SJSA1 (cell line): ENCODE measurements at regions not wholly inside any gene's neighbourhood (a gene's known extent, or its start where the extent isn't known, plus 50 kb on each side); places are given as distances from the start of the nearest gene placed in this dataset.
A peak's percentile ranks its signal among the peaks of the same experiment; 100 is the strongest.

Source experiments
- DNase-seq, 2 experiments: peaks; one replicate each; pipeline ENCODE4 v3.0.0-alpha.2; 2015 to 2020; ENCODE audit warnings: low spot score in 2 of 2, low read depth in 1 of 2
- H3K27ac ChIP-seq: fragments of 250-450 bp; sonication (Bioruptor Pico); 2 replicates; pipeline ENCODE4 v1.5.1; 2020; ENCODE audit warnings: mild to moderate bottlenecking, moderate library complexity
- H3K27me3 ChIP-seq: fragments of 250-450 bp; sonication (Bioruptor Pico); replicated peaks from 2 replicates; pipeline ENCODE4 v1.5.1; 2020; ENCODE audit warnings: mild to moderate bottlenecking, moderate library complexity
- H3K36me3 ChIP-seq: fragments of 250-450 bp; sonication (Bioruptor Pico); 2 replicates; pipeline ENCODE4 v1.5.1; 2020; ENCODE audit warnings: mild to moderate bottlenecking
- H3K4me1 ChIP-seq: fragments of 250-450 bp; sonication (Bioruptor Pico); replicated peaks from 2 replicates; pipeline ENCODE4 v1.6.1; 2021; ENCODE audit warnings: mild to moderate bottlenecking
- H3K4me3 ChIP-seq: fragments of 250-450 bp; sonication (Bioruptor Pico); 2 replicates; pipeline ENCODE4 v1.5.1; 2020; ENCODE audit warnings: mild to moderate bottlenecking
- H3K9me3 ChIP-seq: fragments of 250-450 bp; sonication (Bioruptor Pico); replicated peaks from 2 replicates; pipeline ENCODE4 v1.5.1; 2020; ENCODE audit warnings: mild to moderate bottlenecking

GRCh38 chr7:25853314-25853713 lies 298.7 kb upstream of the NFE2L3 start:
- H3K27ac ChIP-seq, result no peak overlapping the region
- no peak overlapping the region for H3K4me3 ChIP-seq
- no peak for DNase-seq
- H3K36me3 ChIP-seq, result no peaks in the 10 kb centered on the region
- peaks cover 40% of the 10 kb centered on the region for H3K4me1 ChIP-seq
- H3K27me3 ChIP-seq, result no peaks in the 10 kb centered on the region
- H3K9me3 ChIP-seq, result no peaks in the 10 kb centered on the region

- Histone ChIP-seq H3K27ac (no peak overlapping the region), H3K4me3 (no peak overlapping the region), H3K9me3 (no peaks in the 10 kb centered on the region), H3K36me3 (no peaks in the 10 kb centered on the region), H3K4me1 (peaks cover 32% of the 10 kb centered on the region), H3K27me3 (no peaks in the 10 kb centered on the region)
- no peak for DNase-seq
Observed at GRCh38 chr7:25854059-25854458, 297.9 kb upstream of the NFE2L3 start.

GRCh38 chr7:25854608-25855497 lies 297.1 kb upstream of the NFE2L3 start:
- DNase-seq, result peak in 1 of 2 experiments; percentile 43
- Histone ChIP-seq H3K9me3 (no peaks in the 10 kb centered on the region), H3K27ac (no peak overlapping the region), H3K4me3 (no peak overlapping the region), H3K36me3 (no peaks in the 10 kb centered on the region), H3K27me3 (no peaks in the 10 kb centered on the region), H3K4me1 (peaks cover 24% of the 10 kb centered on the region)

- H3K4me3 ChIP-seq, result peak overlapping the region; percentile 50
- peak overlapping the region; percentile 63 for H3K27ac ChIP-seq
- H3K27me3 ChIP-seq, result no peaks in the 10 kb centered on the region
- peaks cover 12% of the 10 kb centered on the region for H3K4me1 ChIP-seq
- H3K36me3 ChIP-seq, result no peaks in the 10 kb centered on the region
- no peaks in the 10 kb centered on the region for H3K9me3 ChIP-seq
- DNase-seq, result no peak
Observed at GRCh38 chr7:25855854-25856782, 295.9 kb upstream of the NFE2L3 start.

GRCh38 chr7:25857376-25858067 lies 294.5 kb upstream of the NFE2L3 start:
- no peaks in the 10 kb centered on the region for H3K36me3 ChIP-seq
- H3K4me3 ChIP-seq, result peak overlapping the region; percentile 50
- no peaks in the 10 kb centered on the region for H3K9me3 ChIP-seq
- DNase-seq, result no peak
- peaks cover 6% of the 10 kb centered on the region; the same call in 1 of the 2 replicates for H3K4me1 ChIP-seq
- H3K27me3 ChIP-seq, result no peaks in the 10 kb centered on the region
- peak overlapping the region; percentile 63 for H3K27ac ChIP-seq

- peaks cover 6% of the 10 kb centered on the region; the same call in 1 of the 2 replicates for H3K4me1 ChIP-seq
- peaks cover 3% of the 10 kb centered on the region for H3K27me3 ChIP-seq
- no peak overlapping the region for H3K27ac ChIP-seq
- no peaks in the 10 kb centered on the region for H3K36me3 ChIP-seq
- H3K4me3 ChIP-seq, result no peak overlapping the region
- no peak for DNase-seq
- no peaks in the 10 kb centered on the region for H3K9me3 ChIP-seq
Observed at GRCh38 chr7:25858200-25858524, 293.8 kb upstream of the NFE2L3 start.

GRCh38 chr7:25858525-25859411 lies 293.2 kb upstream of the NFE2L3 start:
- Histone ChIP-seq H3K9me3 (no peaks in the 10 kb centered on the region), H3K4me1 (peaks cover 6% of the 10 kb centered on the region; the same call in 1 of the 2 replicates), H3K27ac (no peak overlapping the region), H3K36me3 (no peaks in the 10 kb centered on the region), H3K4me3 (no peak overlapping the region), H3K27me3 (peaks cover 10% of the 10 kb centered on the region)
- DNase-seq, result no peak

GRCh38 chr7:25859412-25860274 lies 292.4 kb upstream of the NFE2L3 start:
- no peak for DNase-seq
- H3K27me3 ChIP-seq, result peaks cover 18% of the 10 kb centered on the region
- H3K27ac ChIP-seq, result no peak overlapping the region
- H3K36me3 ChIP-seq, result no peaks in the 10 kb centered on the region
- H3K4me3 ChIP-seq, result no peak overlapping the region
- peaks cover 6% of the 10 kb centered on the region; the same call in 1 of the 2 replicates for H3K4me1 ChIP-seq
- no peaks in the 10 kb centered on the region for H3K9me3 ChIP-seq

GRCh38 chr7:25860275-25861163 lies 291.5 kb upstream of the NFE2L3 start:
- Histone ChIP-seq H3K27me3 (peaks cover 27% of the 10 kb centered on the region), H3K4me3 (no peak overlapping the region), H3K27ac (no peak overlapping the region), H3K36me3 (no peaks in the 10 kb centered on the region), H3K4me1 (peaks cover 6% of the 10 kb centered on the region; the same call in 1 of the 2 replicates), H3K9me3 (no peaks in the 10 kb centered on the region)
- DNase-seq, result no peak

- Histone ChIP-seq H3K36me3 (no peaks in the 10 kb centered on the region), H3K27me3 (peaks cover 32% of the 10 kb centered on the region), H3K27ac (no peak overlapping the region), H3K9me3 (no peaks in the 10 kb centered on the region), H3K4me3 (no peak overlapping the region), H3K4me1 (peaks cover 6% of the 10 kb centered on the region; the same call in 1 of the 2 replicates)
- no peak for DNase-seq
Observed at GRCh38 chr7:25861164-25861496, 290.9 kb upstream of the NFE2L3 start.

GRCh38 chr7:25861601-25862260 lies 290.3 kb upstream of the NFE2L3 start:
- Histone ChIP-seq H3K4me1 (peaks cover 6% of the 10 kb centered on the region; the same call in 1 of the 2 replicates), H3K9me3 (no peaks in the 10 kb centered on the region), H3K4me3 (peak overlapping the region; percentile 38), H3K27me3 (peaks cover 38% of the 10 kb centered on the region), H3K36me3 (no peaks in the 10 kb centered on the region), H3K27ac (peak overlapping the region; percentile 21; the same call in 1 of the 2 replicates)
- no peak for DNase-seq
